H1 (cell line): ENCODE measurements at regions not wholly inside any gene's neighbourhood (a gene's known extent, or its start where the extent isn't known, plus 50 kb on each side); places are given as distances from the start of the nearest gene placed in this dataset.

Experiments
- CHD7 ChIP-seq: fragments of 300-600 bp; sonication (generic); IDR thresholded peaks from 2 replicates; pipeline ENCODE4 v1.7.1; 2012; ENCODE audit warnings: low read length, moderate library complexity, mild to moderate bottlenecking, inconsistent platforms; ENCODE audit not compliant: insufficient replicate concordance

GRCh38 chr6:3551716-3552511 lies 95.1 kb upstream of the SLC22A23 start (continued):
- no peak for TF ChIP-seq CHD7
